Nephron (organoid): ENCODE measurements at regions not wholly inside any gene's neighbourhood (a gene's known extent, or its start where the extent isn't known, plus 50 kb on each side); places are given as distances from the start of the nearest gene placed in this dataset.

Source experiments
- H3K27ac Mint-ChIP-seq, 3 experiments: 2 replicates each; pipeline ENCODE4 v1.8.0; 2020; ENCODE audit warnings: mixed read lengths in 3 of 3, mild to moderate bottlenecking in 2 of 3, moderate library complexity in 1 of 3
- H3K27me3 Mint-ChIP-seq: 2 replicates; pipeline ENCODE4 v1.8.0; 2021; ENCODE audit warnings: low read depth, mild to moderate bottlenecking, moderate library complexity, mixed read lengths
- H3K36me3 Mint-ChIP-seq: 2 replicates; pipeline ENCODE4 v1.8.0; 2020; ENCODE audit warnings: low read depth, mixed read lengths
- H3K4me1 Mint-ChIP-seq: 2 replicates; pipeline ENCODE4 v1.8.0; 2020; ENCODE audit warnings: mixed read lengths
- H3K4me3 Mint-ChIP-seq, 3 experiments: 2 replicates each; pipeline ENCODE4 v1.8.0; 2020; ENCODE audit warnings: mild to moderate bottlenecking in 3 of 3, mixed read lengths in 3 of 3, moderate library complexity in 2 of 3
- H3K9me3 Mint-ChIP-seq: 2 replicates; pipeline ENCODE4 v1.8.0; 2020; ENCODE audit warnings: mixed read lengths
- TF ChIP-seq, protein P1 (sequence below), 3 experiments: fragments of 200-600 bp; sonication (generic); IDR thresholded peaks; one replicate each; pipeline ENCODE4 v1.5.0; 2021; ENCODE audit warnings: antibody characterized with exemption in 3 of 3; ENCODE audit not compliant: unreplicated experiment in 3 of 3

DNA sequence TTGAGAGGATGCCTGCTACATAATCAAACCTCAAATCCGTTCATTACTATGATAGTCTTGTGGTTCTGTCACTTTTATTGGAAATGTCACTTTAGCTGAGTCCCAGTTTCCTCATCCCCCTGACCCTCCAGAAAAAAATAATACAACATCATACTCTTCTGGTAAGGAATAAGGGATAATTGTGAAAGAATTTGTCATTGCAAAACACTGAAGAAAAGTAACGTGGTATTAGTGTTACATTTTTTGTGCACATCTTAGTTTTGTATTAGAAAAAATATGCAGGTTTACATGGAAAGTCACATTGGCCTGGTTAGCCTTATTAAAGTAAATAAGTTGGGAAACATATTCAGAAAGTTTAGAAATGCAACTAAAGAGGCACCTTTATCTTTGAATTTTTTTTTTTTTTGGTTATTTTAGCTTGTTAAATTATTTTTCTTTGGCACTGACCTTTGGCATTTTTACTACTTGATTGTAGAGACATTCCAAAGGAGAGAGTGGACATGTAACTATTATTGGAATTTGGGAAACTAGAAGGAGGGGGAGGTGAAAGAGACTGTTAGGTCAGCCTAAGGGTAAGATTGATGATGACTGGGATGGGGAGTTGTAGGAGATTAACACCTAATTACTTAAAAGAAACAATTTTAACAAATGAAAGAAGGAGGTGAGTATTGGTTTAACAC lies 462.2 kb upstream of the RARB start:
- Mint-ChIP-seq H3K27me3 (no peaks in the 10 kb centered on the region), H3K4me1 (peaks cover 22% of the 10 kb centered on the region), H3K27ac (peak overlapping the region in 1 of 3 experiments; percentile 13), H3K9me3 (no peaks in the 10 kb centered on the region), H3K36me3 (no peaks in the 10 kb centered on the region), H3K4me3 (no peak overlapping the region)
- TF ChIP-seq, protein P1, sequence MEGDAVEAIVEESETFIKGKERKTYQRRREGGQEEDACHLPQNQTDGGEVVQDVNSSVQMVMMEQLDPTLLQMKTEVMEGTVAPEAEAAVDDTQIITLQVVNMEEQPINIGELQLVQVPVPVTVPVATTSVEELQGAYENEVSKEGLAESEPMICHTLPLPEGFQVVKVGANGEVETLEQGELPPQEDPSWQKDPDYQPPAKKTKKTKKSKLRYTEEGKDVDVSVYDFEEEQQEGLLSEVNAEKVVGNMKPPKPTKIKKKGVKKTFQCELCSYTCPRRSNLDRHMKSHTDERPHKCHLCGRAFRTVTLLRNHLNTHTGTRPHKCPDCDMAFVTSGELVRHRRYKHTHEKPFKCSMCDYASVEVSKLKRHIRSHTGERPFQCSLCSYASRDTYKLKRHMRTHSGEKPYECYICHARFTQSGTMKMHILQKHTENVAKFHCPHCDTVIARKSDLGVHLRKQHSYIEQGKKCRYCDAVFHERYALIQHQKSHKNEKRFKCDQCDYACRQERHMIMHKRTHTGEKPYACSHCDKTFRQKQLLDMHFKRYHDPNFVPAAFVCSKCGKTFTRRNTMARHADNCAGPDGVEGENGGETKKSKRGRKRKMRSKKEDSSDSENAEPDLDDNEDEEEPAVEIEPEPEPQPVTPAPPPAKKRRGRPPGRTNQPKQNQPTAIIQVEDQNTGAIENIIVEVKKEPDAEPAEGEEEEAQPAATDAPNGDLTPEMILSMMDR (IDR thresholded peaks at IDR 0.05; ENCODE audit: unreplicated experiment in 3 of 3), result no peak

- peaks cover 5% of the 10 kb centered on the region for H3K36me3 Mint-ChIP-seq
- no peaks in the 10 kb centered on the region for H3K9me3 Mint-ChIP-seq
- TF ChIP-seq, protein P1 (IDR thresholded peaks at IDR 0.05; ENCODE audit: unreplicated experiment in 3 of 3), result no peak
- no peak overlapping the region for H3K4me3 Mint-ChIP-seq
- H3K27me3 Mint-ChIP-seq, result no peaks in the 10 kb centered on the region
- H3K27ac Mint-ChIP-seq, result no peak overlapping the region
- H3K4me1 Mint-ChIP-seq, result peaks cover 19% of the 10 kb centered on the region
Observed at GRCh38 chr3:24968036-24968435, 460.0 kb upstream of the RARB start.

DNA sequence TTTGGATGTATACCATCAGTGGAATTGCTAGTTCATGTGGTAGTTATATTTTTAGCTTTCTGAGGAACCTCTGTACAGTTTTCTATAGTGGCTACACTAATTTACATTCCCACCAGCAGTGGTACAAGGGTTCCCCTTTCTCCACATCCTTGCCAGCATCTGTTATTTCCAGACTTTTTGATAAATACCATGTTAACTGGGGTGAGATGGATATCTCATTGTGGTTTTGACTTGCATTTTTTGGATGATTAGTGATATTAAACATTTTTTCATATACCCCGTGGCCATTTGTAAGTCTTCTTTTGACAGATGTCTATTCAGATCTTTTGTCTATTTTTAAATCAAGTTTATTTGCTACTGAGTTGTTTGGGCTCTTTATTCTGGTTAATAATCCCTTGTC lies 455.6 kb upstream of the RARB start:
- Mint-ChIP-seq H3K4me3 (no peak overlapping the region), H3K27me3 (no peaks in the 10 kb centered on the region), H3K4me1 (no peaks in the 10 kb centered on the region), H3K36me3 (peaks cover 17% of the 10 kb centered on the region), H3K9me3 (peaks cover 19% of the 10 kb centered on the region), H3K27ac (no peak overlapping the region)
- TF ChIP-seq, protein P1 (IDR thresholded peaks at IDR 0.05; ENCODE audit: unreplicated experiment in 3 of 3), result no peak

- Mint-ChIP-seq H3K4me3 (no peak overlapping the region), H3K36me3 (peaks cover 28% of the 10 kb centered on the region), H3K4me1 (peaks cover 16% of the 10 kb centered on the region), H3K27ac (no peak overlapping the region), H3K27me3 (no peaks in the 10 kb centered on the region), H3K9me3 (peaks cover 38% of the 10 kb centered on the region)
- TF ChIP-seq, protein P1 (IDR thresholded peaks at IDR 0.05; ENCODE audit: unreplicated experiment in 3 of 3), result no peak
Observed at GRCh38 chr3:24981309-24981708, 446.8 kb upstream of the RARB start.

DNA sequence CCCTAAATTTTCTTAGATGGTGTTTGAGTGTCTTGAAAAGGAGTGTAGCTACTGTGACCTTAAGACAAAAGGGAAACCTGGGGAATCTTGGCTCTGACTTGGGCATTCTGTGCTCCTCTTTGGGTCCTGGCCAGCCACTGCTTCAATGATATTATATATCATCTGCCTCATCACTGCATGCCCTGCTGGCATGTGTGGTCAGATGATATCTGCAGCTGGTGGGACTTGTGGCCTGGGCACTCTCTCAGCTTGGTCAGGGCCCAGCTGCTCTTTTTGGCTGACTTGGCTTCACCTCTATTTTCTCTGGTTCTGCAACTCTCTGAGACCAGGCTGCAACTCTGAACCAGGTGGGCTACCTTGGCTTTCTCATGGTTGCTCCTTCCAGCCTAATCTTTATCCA lies 446.1 kb upstream of the RARB start:
- peak overlapping the region in 2 of 3 experiments; percentile 20 to 29 for H3K27ac Mint-ChIP-seq
- no peaks in the 10 kb centered on the region for H3K27me3 Mint-ChIP-seq
- TF ChIP-seq, protein P1 (IDR thresholded peaks at IDR 0.05; ENCODE audit: unreplicated experiment in 3 of 3), result no peak
- peaks cover 34% of the 10 kb centered on the region for H3K9me3 Mint-ChIP-seq
- H3K4me3 Mint-ChIP-seq, result no peak overlapping the region
- peaks cover 28% of the 10 kb centered on the region for H3K36me3 Mint-ChIP-seq
- peaks cover 23% of the 10 kb centered on the region for H3K4me1 Mint-ChIP-seq

DNA sequence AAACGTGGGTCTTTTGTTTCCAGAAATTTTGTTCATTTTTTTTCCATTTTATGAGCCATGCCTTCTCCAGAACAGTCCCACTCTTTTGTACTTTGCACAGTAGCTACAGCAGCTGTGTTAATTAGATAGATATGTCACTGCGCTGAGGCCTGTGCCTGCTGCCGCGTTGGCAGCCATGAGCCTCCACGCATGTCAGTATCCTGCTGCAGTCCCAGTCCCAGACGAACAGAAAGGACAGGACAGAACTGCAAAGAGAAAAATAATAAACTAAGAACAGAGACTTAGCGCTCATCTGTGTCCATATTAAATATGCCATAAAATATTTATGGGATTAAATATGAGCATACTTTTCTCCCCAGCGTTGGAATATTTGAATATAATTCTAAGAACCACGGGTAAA lies 442.4 kb upstream of the RARB start:
- TF ChIP-seq, protein P1 (IDR thresholded peaks at IDR 0.05; ENCODE audit: unreplicated experiment in 3 of 3), result no peak
- H3K27ac Mint-ChIP-seq, result peak overlapping the region in 1 of 3 experiments; percentile 17
- no peaks in the 10 kb centered on the region for H3K27me3 Mint-ChIP-seq
- H3K4me1 Mint-ChIP-seq, result peaks cover 33% of the 10 kb centered on the region
- H3K36me3 Mint-ChIP-seq, result peaks cover 4% of the 10 kb centered on the region
- H3K9me3 Mint-ChIP-seq, result peaks cover 4% of the 10 kb centered on the region
- H3K4me3 Mint-ChIP-seq, result no peak overlapping the region
